SK-N-SH (cell line): ENCODE measurements at regions not wholly inside any gene's neighbourhood (a gene's known extent, or its start where the extent isn't known, plus 50 kb on each side); places are given as distances from the start of the nearest gene placed in this dataset.

Source experiments
- CTCF ChIA-PET: fragments of 300-600, 350-600 bp; formaldehyde crosslinking; extraction: SDS; loops from one replicate; lab custom pipeline; 2021; lab: Yijun Ruan, JAX
- POLR2A ChIA-PET: fragments of 350-600 bp; sonication (Branson Sonifier 250); formaldehyde crosslinking; extraction: SDS; loops from one replicate; lab custom pipeline; 2020; ENCODE audit warnings: antibody characterized with exemption, inconsistent platforms; lab: Yijun Ruan, JAX
- DNase-seq: peaks from one replicate; pipeline ENCODE4 v3.0.0; 2012
- H2AFZ ChIP-seq: fragments of 200-600 bp; sonication (generic); 2 replicates; pipeline ENCODE4 v1.8.1; 2016; ENCODE audit warnings: antibody characterized with exemption, mild to moderate bottlenecking, low read depth
- H3F3A ChIP-seq: fragments of 200-600 bp; sonication (generic); replicated peaks from 2 replicates; pipeline ENCODE3; 2016; ENCODE audit warnings: antibody characterized with exemption, mild to moderate bottlenecking; ENCODE audit not compliant: insufficient read depth
- H3K27ac ChIP-seq, 2 experiments: fragments of 200-500 bp in 1 of 2; fragments of 200-600 bp in 1 of 2; sonication (Bioruptor generic) in 1 of 2; sonication (generic), shearing (Covaris generic) in 1 of 2; 2 replicates each; pipeline versions ENCODE4 v1.5.1 to v1.6.1; 2014 to 2016; ENCODE audit warnings: low read depth in 2 of 2, inconsistent platforms in 1 of 2, low read length in 1 of 2, mild to moderate bottlenecking in 1 of 2, mixed read lengths in 1 of 2
- H3K27me3 ChIP-seq: fragments of 200-600 bp; sonication (generic), shearing (Covaris generic); 2 replicates; pipeline ENCODE4 v1.6.1; 2016; ENCODE audit warnings: mixed run types; ENCODE audit not compliant: insufficient read depth
- H3K36me3 ChIP-seq, 2 experiments: fragments of 200-500 bp in 1 of 2; fragments of 200-600 bp in 1 of 2; sonication (Bioruptor generic) in 1 of 2; sonication (generic) in 1 of 2; replicated peaks in 1 of 2; 2 replicates each; pipeline versions ENCODE3 to v1.5.1; 2014 to 2016; ENCODE audit warnings: low read length in 1 of 2, mild to moderate bottlenecking in 1 of 2; ENCODE audit not compliant: insufficient read depth in 2 of 2, control insufficient read depth in 1 of 2
- H3K4me1 ChIP-seq, 2 experiments: fragments of 200-500 bp in 1 of 2; fragments of 200-600 bp in 1 of 2; sonication (Bioruptor generic) in 1 of 2; sonication (generic), shearing (Covaris generic) in 1 of 2; 2 replicates each; pipeline versions ENCODE4 v1.5.1 to v1.6.1; 2014 to 2016; ENCODE audit warnings: low read depth in 1 of 2, low read length in 1 of 2, mixed run types in 1 of 2; ENCODE audit not compliant: insufficient read depth in 2 of 2, control insufficient read depth in 1 of 2
- H3K4me2 ChIP-seq: fragments of 200-600 bp; sonication (generic), shearing (Covaris generic); 2 replicates; pipeline ENCODE4 v1.6.1; 2017; ENCODE audit warnings: mixed run types
- H3K4me3 ChIP-seq, 2 experiments: fragments of 200-500 bp in 1 of 2; fragments of 200-600 bp in 1 of 2; sonication (Bioruptor generic) in 1 of 2; sonication (generic), shearing (Covaris generic) in 1 of 2; 2 replicates each; pipeline versions ENCODE4 v1.5.1 to v1.8.1; 2014 to 2016; ENCODE audit warnings: low read depth in 2 of 2, inconsistent platforms in 1 of 2, low read length in 1 of 2, mild to moderate bottlenecking in 1 of 2, mixed read lengths in 1 of 2, moderate library complexity in 1 of 2
- H3K79me2 ChIP-seq: fragments of 200-600 bp; sonication (generic); 2 replicates; pipeline ENCODE4 v1.8.1; 2017; ENCODE audit warnings: mild to moderate bottlenecking; ENCODE audit not compliant: insufficient read depth
- H3K9ac ChIP-seq: fragments of 200-600 bp; sonication (generic); 2 replicates; pipeline ENCODE4 v1.6.1; 2017; ENCODE audit warnings: mixed run types
- H3K9me2 ChIP-seq: fragments of 200-600 bp; sonication (generic); 2 replicates; pipeline ENCODE4 v1.6.1; 2017; ENCODE audit warnings: mixed run types
- H3K9me3 ChIP-seq: fragments of 200-600 bp; sonication (generic); 2 replicates; pipeline ENCODE4 v1.6.1; 2017; ENCODE audit warnings: mixed run types, mild to moderate bottlenecking, moderate library complexity
- H4K20me1 ChIP-seq: fragments of 200-600 bp; sonication (generic); 2 replicates; pipeline ENCODE4 v1.6.1; 2017; ENCODE audit warnings: mild to moderate bottlenecking, mixed run types; ENCODE audit not compliant: insufficient read depth
- CTCF ChIP-seq: fragments of 200-600 bp; sonication (generic); IDR thresholded peaks from 2 replicates; pipeline ENCODE4 v1.6.1; 2017; ENCODE audit warnings: antibody characterized with exemption, mild to moderate bottlenecking, moderate library complexity
- EZH2phosphoT487 ChIP-seq: fragments of 200-600 bp; sonication (generic); IDR thresholded peaks from 2 replicates; pipeline ENCODE4 v1.6.1; 2017; ENCODE audit warnings: low read depth, mixed run types, mild to moderate bottlenecking, antibody characterized with exemption, moderate library complexity, borderline replicate concordance
- MEF2A ChIP-seq: IDR thresholded peaks from 2 replicates; pipeline ENCODE4 v1.4.0; 2012; ENCODE audit warnings: low read depth, borderline replicate concordance
- NFIC ChIP-seq: IDR thresholded peaks from 2 replicates; pipeline ENCODE4 v1.4.0; 2012; ENCODE audit warnings: borderline replicate concordance
- PBX3 ChIP-seq: IDR thresholded peaks from 2 replicates; pipeline ENCODE4; 2012
- RFX5 ChIP-seq: IDR thresholded peaks from 2 replicates; pipeline ENCODE4 v1.6.1; 2012; ENCODE audit warnings: mild to moderate bottlenecking, improper control_type of control experiment, low read length
- TEAD4 ChIP-seq: IDR thresholded peaks from 2 replicates; pipeline ENCODE4 v1.4.0; 2012; ENCODE audit warnings: mild to moderate bottlenecking, borderline replicate concordance; ENCODE audit not compliant: insufficient read depth
- WGBS: methylation state at CpG from one replicate; pipeline ENCODE4 v1.1.6; 2017; ENCODE audit warnings: low lambda C conversion rate; 5-methylcytosine and 5-hydroxymethylcytosine counted together

GRCh38 chr7:18145160-18145559, 117.5 kb upstream of the PRPS1L1 start:
- no peak for DNase-seq
- H3K4me1 ChIP-seq: no peaks in the 10 kb centered on the region
- H3K79me2 ChIP-seq: no peaks in the 10 kb centered on the region
- H3K36me3 ChIP-seq: no peaks in the 10 kb centered on the region
- H3K27me3 ChIP-seq: peaks cover 16% of the 10 kb centered on the region; the same call in 1 of the 2 replicates
- POLR2A ChIA-PET: no interaction called here
- no peaks in the 10 kb centered on the region for H3F3A ChIP-seq
- H3K4me2 ChIP-seq: no peak overlapping the region
- H4K20me1 ChIP-seq: no peaks in the 10 kb centered on the region
- no peak overlapping the region for H3K27ac ChIP-seq
- no peaks in the 10 kb centered on the region for H3K9me2 ChIP-seq
- CTCF ChIA-PET: no interaction called here
- no peak overlapping the region for H3K4me3 ChIP-seq
- no peak overlapping the region for H2AFZ ChIP-seq
- H3K9ac ChIP-seq: no peak overlapping the region
- TF ChIP-seq PBX3: no peak
- no peak for TF ChIP-seq TEAD4
- TF ChIP-seq RFX5: no peak
- TF ChIP-seq EZH2phosphoT487: no peak
- TF ChIP-seq, all 33 proteins: peak for 0
- no peaks in the 10 kb centered on the region; the same call in 1 of the 2 replicates for H3K9me3 ChIP-seq

GRCh38 chr7:18151422-18151821, 123.8 kb upstream of the PRPS1L1 start:
- TF ChIP-seq CTCF (peak; percentile 47), NFIC (no peak), MEF2A (no peak), TEAD4 (no peak)
- TF ChIP-seq, all 33 proteins: peak for 1
- H3K4me2 ChIP-seq: no peak overlapping the region
- ChIA-PET CTCF (interaction anchor here (0.7 to 2.2 kb wide), 8 partner anchors 15 to 388 kb away, joined by 3 to 6 read pairs (median 4); no protein-coding TSS in a partner anchor), POLR2A (no interaction called here)
- no peaks in the 10 kb centered on the region for H3K36me3 ChIP-seq
- H3K9me3 ChIP-seq: no peaks in the 10 kb centered on the region
- H3F3A ChIP-seq: no peaks in the 10 kb centered on the region
- H3K4me3 ChIP-seq: no peak overlapping the region
- no peak overlapping the region for H3K9ac ChIP-seq
- no peaks in the 10 kb centered on the region for H3K79me2 ChIP-seq
- 5% methylated on average over 1 of the region's 1 CpG for WGBS
- H4K20me1 ChIP-seq: no peaks in the 10 kb centered on the region
- H2AFZ ChIP-seq: peak overlapping the region; percentile 44; the same call in 1 of the 2 replicates
- H3K9me2 ChIP-seq: no peaks in the 10 kb centered on the region
- DNase-seq: peak; percentile 12
- no peaks in the 10 kb centered on the region; a peak in 1 of 4 replicates for H3K4me1 ChIP-seq
- H3K27me3 ChIP-seq: peaks cover 9% of the 10 kb centered on the region; the same call in 1 of the 2 replicates
- H3K27ac ChIP-seq: no peak overlapping the region
